GM12878 (cell line): ENCODE measurements at regions not wholly inside any gene's neighbourhood (a gene's known extent, or its start where the extent isn't known, plus 50 kb on each side); places are given as distances from the start of the nearest gene placed in this dataset.

Experiments
- ATAC-seq: fragments of 200-7000 bp; cut with Tn5 transposase; 3 replicates; pipeline ENCODE4 v1.9.1; 2020; ENCODE audit warnings: mild to moderate bottlenecking, moderate library complexity
- BruUV-seq: library from RNA; stranded (reverse); fragments of 400-500 nt; replicated peaks from 2 replicates; lab custom pipeline; 2021; lab: Mats Ljungman, UMichigan
- CTCF ChIA-PET: fragments of 300-600 bp; sonication (Branson Sonifier 250); formaldehyde crosslinking; extraction: SDS; loops from one replicate; lab custom pipeline; 2021; ENCODE audit warnings: inconsistent platforms; lab: Yijun Ruan, JAX
- POLR2A ChIA-PET: fragments of 350-600 bp; formaldehyde crosslinking; extraction: SDS; loops from one replicate; lab custom pipeline; 2021; ENCODE audit warnings: inconsistent platforms; lab: Charles Lee
- RAD21 ChIA-PET: fragments of 300-600 bp; sonication (Branson Sonifier 250); formaldehyde crosslinking; loops from one replicate; lab custom pipeline; 2023; ENCODE audit warnings: antibody characterized with exemption; ENCODE audit not compliant: unreplicated experiment; lab: Charles Lee
- SMC1A ChIA-PET: fragments of 300-600 bp; sonication (Branson Sonifier 250); formaldehyde crosslinking; loops from one replicate; lab custom pipeline; 2023; ENCODE audit not compliant: unreplicated experiment, uncharacterized antibody; lab: Charles Lee
- DNase-seq: peaks from one replicate; pipeline ENCODE4 v3.0.0-alpha.2; 2011; ENCODE audit warnings: low read depth, low spot score
- FAIRE-seq: peaks from 3 replicates; lab custom pipeline; 2011; peaks lifted over from hg19 to GRCh38; lab: Jason Lieb, UNC
- H2AFZ ChIP-seq: 2 replicates; pipeline ENCODE4 v1.6.0; 2011; ENCODE audit warnings: low read depth, low read length, control low read depth; ENCODE audit not compliant: control insufficient read depth
- H3K27ac ChIP-seq: 2 replicates; pipeline ENCODE4 v1.5.1; 2011; ENCODE audit warnings: control low read depth; ENCODE audit not compliant: control insufficient read depth, insufficient read depth
- H3K27me3 ChIP-seq, 2 experiments: replicated peaks in 1 of 2; 2 replicates each; pipeline versions ENCODE4 v1.6.0 to v1.6.1; 2011; ENCODE audit warnings: low read length in 1 of 2; ENCODE audit not compliant: control insufficient read depth in 2 of 2, insufficient read depth in 2 of 2
- H3K36me3 ChIP-seq, 2 experiments: 2 replicates each; pipeline ENCODE4 v1.5.1; 2011; ENCODE audit warnings: low read length in 1 of 2; ENCODE audit not compliant: control insufficient read depth in 2 of 2, insufficient read depth in 2 of 2
- H3K4me1 ChIP-seq: 2 replicates; pipeline ENCODE4 v1.6.1; 2011; ENCODE audit warnings: mild to moderate bottlenecking, low read length, moderate library complexity, mixed read lengths; ENCODE audit not compliant: control insufficient read depth, insufficient read depth
- H3K4me2 ChIP-seq: 2 replicates; pipeline ENCODE4 v1.6.0; 2011; ENCODE audit warnings: control low read depth; ENCODE audit not compliant: control insufficient read depth, insufficient read depth
- H3K4me3 ChIP-seq: fragments of 200-600 bp; sonication (generic); 2 replicates; pipeline ENCODE4 v1.5.1; 2016
- H3K79me2 ChIP-seq: 2 replicates; pipeline ENCODE4 v1.6.0; 2011; ENCODE audit warnings: low read length; ENCODE audit not compliant: control insufficient read depth, insufficient read depth
- H3K9ac ChIP-seq: 2 replicates; pipeline ENCODE4 v1.8.0; 2011; ENCODE audit warnings: low read length, control low read depth, mixed read lengths; ENCODE audit not compliant: control insufficient read depth, insufficient read depth
- H3K9me3 ChIP-seq: replicated peaks from 3 replicates; pipeline ENCODE4 v1.5.1; 2011; ENCODE audit warnings: mild to moderate bottlenecking, low read length; ENCODE audit not compliant: control insufficient read depth, insufficient read depth
- H4K20me1 ChIP-seq: 2 replicates; pipeline ENCODE4 v1.6.0; 2011; ENCODE audit not compliant: control insufficient read depth, insufficient read depth
- DPF2 ChIP-seq: fragments of 450-650 bp; IDR thresholded peaks from 2 replicates; pipeline ENCODE4 v1.6.1; 2017; ENCODE audit warnings: mild to moderate bottlenecking
- MYB ChIP-seq: fragments of 150-350 bp; IDR thresholded peaks from 2 replicates; pipeline ENCODE4 v1.6.1; 2014; ENCODE audit warnings: mild to moderate bottlenecking, low read depth, low read length, borderline replicate concordance
- RCOR1 ChIP-seq: conservative IDR thresholded peaks from 2 replicates; pipeline ENCODE4 v1.6.1; 2012; ENCODE audit warnings: low read depth, low read length, improper control_type of control experiment
- RELA ChIP-seq: fragments of 450-650 bp; IDR thresholded peaks from 2 replicates; pipeline ENCODE4 v1.8.0; 2014; ENCODE audit warnings: borderline replicate concordance; ENCODE audit not compliant: partially characterized antibody
- SMAD5 ChIP-seq: IDR thresholded peaks from 2 replicates; pipeline ENCODE4 v1.6.1; 2016; ENCODE audit warnings: antibody characterized with exemption, low read depth
- SRF ChIP-seq, 2 experiments: IDR thresholded peaks; 2 replicates each; pipeline ENCODE4 v1.6.1; 2011; ENCODE audit warnings: low read depth in 2 of 2, low read length in 2 of 2, mild to moderate bottlenecking in 1 of 2, moderate library complexity in 1 of 2
- STAT1 ChIP-seq: fragments of 450-650 bp; conservative IDR thresholded peaks from 2 replicates; pipeline ENCODE4 v1.6.1; 2014; ENCODE audit warnings: antibody characterized with exemption, mild to moderate bottlenecking
- TAF1 ChIP-seq: IDR thresholded peaks from 2 replicates; pipeline ENCODE4 v1.6.1; 2011; ENCODE audit warnings: mild to moderate bottlenecking, low read depth, low read length, borderline replicate concordance
- TARDBP ChIP-seq: IDR thresholded peaks from 2 replicates; pipeline ENCODE4 v1.6.1; 2016; ENCODE audit warnings: borderline replicate concordance
- WGBS: methylation state at CpG from one replicate; pipeline ENCODE4 v1.1.6; 2016; ENCODE audit warnings: low lambda C conversion rate; ENCODE audit not compliant: insufficient replicate concordance, insufficient coverage; ENCODE audit errors: missing lambda C conversion rate; 5-methylcytosine and 5-hydroxymethylcytosine counted together
- in situ Hi-C: fragments of 300-500 bp; cut with MboI; formaldehyde crosslinking; loops from 9 replicates; pipeline ENCODE4 v1.14.3; 2018; ENCODE audit warnings: mixed read lengths
- intact Hi-C: fragments of 100-400 bp; cut with micrococcal nuclease; formaldehyde crosslinking; loops from one replicate; pipeline ENCODE4 v1.14.2; 2022; ENCODE audit not compliant: unreplicated experiment
- TF ChIP-seq, protein P1 (sequence below): fragments of 450-650 bp; formaldehyde crosslinking; IDR thresholded peaks from 2 replicates; pipeline ENCODE4 v1.4.0; 2020; ENCODE audit warnings: mild to moderate bottlenecking, moderate library complexity
- TF ChIP-seq, protein P2 (sequence below): IDR thresholded peaks from 2 replicates; pipeline ENCODE4 v1.6.1; 2011; ENCODE audit warnings: borderline replicate concordance, low read depth, mild to moderate bottlenecking, moderate library complexity, mixed read lengths, low read length; ENCODE audit not compliant: insufficient read depth; ENCODE audit errors: extremely low read length
- TF ChIP-seq, protein P3 (sequence below): fragments of 150-350 bp; IDR thresholded peaks from 2 replicates; pipeline ENCODE4 v1.6.1; 2014; ENCODE audit warnings: mild to moderate bottlenecking, low read depth, low read length

DNA sequence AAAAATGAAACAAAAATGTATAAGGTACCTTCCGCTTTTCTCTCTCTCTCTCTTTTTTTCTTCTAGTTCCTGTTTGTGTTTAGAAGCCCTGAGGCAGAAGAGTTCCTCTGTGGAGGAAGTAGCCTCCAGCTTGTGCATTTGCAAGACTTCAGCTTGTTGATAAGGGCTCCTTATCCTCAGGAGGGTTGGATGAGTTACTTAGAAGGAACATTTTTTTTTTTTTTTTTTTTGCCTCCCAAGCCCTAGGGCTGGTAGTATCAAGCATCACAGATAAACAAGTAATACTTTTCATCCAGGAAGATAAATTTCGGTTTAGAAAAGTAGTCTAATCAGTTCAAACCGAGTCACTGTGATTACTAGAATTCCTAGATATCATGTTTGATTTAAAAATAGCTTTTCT lies 91.0 kb upstream of the CBLB start:
- ChIA-PET POLR2A (interaction anchor here (0.6 kb wide), 1 partner anchor 97 kb away, joined by 5 read pairs; no protein-coding TSS in a partner anchor), RAD21 (interaction anchor here (0.7 to 1.5 kb wide), 2 partner anchors 91 to 541 kb away, joined by 3 to 5 read pairs; partner anchors contain the start of gene CBLB), SMC1A (interaction anchor here (1.2 kb wide), 1 partner anchor 92 kb away, joined by 3 read pairs; no protein-coding TSS in a partner anchor), CTCF (interaction anchor here (0.6 kb wide), 1 partner anchor 25 kb away, joined by 4 read pairs; no protein-coding TSS in a partner anchor)
- no peak for FAIRE-seq
- Histone ChIP-seq H3K27me3 (no peaks in the 10 kb centered on the region), H3K4me2 (no peak overlapping the region), H3K27ac (no peak overlapping the region), H3K4me3 (no peak overlapping the region), H3K4me1 (no peaks in the 10 kb centered on the region), H3K79me2 (no peaks in the 10 kb centered on the region), H2AFZ (no peak overlapping the region), H4K20me1 (no peaks in the 10 kb centered on the region), H3K36me3 (no peaks in the 10 kb centered on the region), H3K9ac (no peak overlapping the region), H3K9me3 (no peaks in the 10 kb centered on the region)
- TF ChIP-seq SRF (IDR thresholded peaks at IDR 0.05; ENCODE audit: low read depth in 2 of 2, low read length in 2 of 2): no peak
- no peak for TF ChIP-seq RELA
- no peak for TF ChIP-seq TAF1
- TF ChIP-seq, protein P1, sequence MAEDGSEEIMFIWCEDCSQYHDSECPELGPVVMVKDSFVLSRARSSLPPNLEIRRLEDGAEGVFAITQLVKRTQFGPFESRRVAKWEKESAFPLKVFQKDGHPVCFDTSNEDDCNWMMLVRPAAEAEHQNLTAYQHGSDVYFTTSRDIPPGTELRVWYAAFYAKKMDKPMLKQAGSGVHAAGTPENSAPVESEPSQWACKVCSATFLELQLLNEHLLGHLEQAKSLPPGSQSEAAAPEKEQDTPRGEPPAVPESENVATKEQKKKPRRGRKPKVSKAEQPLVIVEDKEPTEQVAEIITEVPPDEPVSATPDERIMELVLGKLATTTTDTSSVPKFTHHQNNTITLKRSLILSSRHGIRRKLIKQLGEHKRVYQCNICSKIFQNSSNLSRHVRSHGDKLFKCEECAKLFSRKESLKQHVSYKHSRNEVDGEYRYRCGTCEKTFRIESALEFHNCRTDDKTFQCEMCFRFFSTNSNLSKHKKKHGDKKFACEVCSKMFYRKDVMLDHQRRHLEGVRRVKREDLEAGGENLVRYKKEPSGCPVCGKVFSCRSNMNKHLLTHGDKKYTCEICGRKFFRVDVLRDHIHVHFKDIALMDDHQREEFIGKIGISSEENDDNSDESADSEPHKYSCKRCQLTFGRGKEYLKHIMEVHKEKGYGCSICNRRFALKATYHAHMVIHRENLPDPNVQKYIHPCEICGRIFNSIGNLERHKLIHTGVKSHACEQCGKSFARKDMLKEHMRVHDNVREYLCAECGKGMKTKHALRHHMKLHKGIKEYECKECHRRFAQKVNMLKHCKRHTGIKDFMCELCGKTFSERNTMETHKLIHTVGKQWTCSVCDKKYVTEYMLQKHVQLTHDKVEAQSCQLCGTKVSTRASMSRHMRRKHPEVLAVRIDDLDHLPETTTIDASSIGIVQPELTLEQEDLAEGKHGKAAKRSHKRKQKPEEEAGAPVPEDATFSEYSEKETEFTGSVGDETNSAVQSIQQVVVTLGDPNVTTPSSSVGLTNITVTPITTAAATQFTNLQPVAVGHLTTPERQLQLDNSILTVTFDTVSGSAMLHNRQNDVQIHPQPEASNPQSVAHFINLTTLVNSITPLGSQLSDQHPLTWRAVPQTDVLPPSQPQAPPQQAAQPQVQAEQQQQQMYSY: no peak
- TF ChIP-seq, protein P2, sequence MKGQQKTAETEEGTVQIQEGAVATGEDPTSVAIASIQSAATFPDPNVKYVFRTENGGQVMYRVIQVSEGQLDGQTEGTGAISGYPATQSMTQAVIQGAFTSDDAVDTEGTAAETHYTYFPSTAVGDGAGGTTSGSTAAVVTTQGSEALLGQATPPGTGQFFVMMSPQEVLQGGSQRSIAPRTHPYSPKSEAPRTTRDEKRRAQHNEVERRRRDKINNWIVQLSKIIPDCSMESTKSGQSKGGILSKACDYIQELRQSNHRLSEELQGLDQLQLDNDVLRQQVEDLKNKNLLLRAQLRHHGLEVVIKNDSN: no peak
- TF ChIP-seq MYB: no peak
- TF ChIP-seq RCOR1: no peak
- no peak for TF ChIP-seq DPF2
- TF ChIP-seq STAT1: no peak
- no peak for TF ChIP-seq TARDBP
- TF ChIP-seq, protein P3, sequence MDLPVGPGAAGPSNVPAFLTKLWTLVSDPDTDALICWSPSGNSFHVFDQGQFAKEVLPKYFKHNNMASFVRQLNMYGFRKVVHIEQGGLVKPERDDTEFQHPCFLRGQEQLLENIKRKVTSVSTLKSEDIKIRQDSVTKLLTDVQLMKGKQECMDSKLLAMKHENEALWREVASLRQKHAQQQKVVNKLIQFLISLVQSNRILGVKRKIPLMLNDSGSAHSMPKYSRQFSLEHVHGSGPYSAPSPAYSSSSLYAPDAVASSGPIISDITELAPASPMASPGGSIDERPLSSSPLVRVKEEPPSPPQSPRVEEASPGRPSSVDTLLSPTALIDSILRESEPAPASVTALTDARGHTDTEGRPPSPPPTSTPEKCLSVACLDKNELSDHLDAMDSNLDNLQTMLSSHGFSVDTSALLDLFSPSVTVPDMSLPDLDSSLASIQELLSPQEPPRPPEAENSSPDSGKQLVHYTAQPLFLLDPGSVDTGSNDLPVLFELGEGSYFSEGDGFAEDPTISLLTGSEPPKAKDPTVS: no peak
- TF ChIP-seq SMAD5: no peak
- no peak for DNase-seq
- no TSS peak for BruUV-seq
- intact Hi-C loops: no loop called here
- in situ Hi-C loops: no loop called here
- 38% methylated on average over 3 of the region's 3 CpGs for WGBS
- no peak for ATAC-seq
